KBM-7 (cell line): ENCODE measurements at regions not wholly inside any gene's neighbourhood (a gene's known extent, or its start where the extent isn't known, plus 50 kb on each side); places are given as distances from the start of the nearest gene placed in this dataset.
"Not testable (repeated sequence)": the region's sequence is repeated elsewhere in the genome, so short reads cannot be mapped to it uniquely, and the experiment has no call there.

Experiments used
- DNase-seq: peaks from one replicate; pipeline ENCODE4 v3.0.0-alpha.2; 2015
- in situ Hi-C: fragments of 300-500 bp; cut with MboI; formaldehyde crosslinking; loops from 2 replicates; pipeline ENCODE4 v1.14.3; 2020; ENCODE audit warnings: low sequenced_read_pairs, low pct_unique_long_range_greater_than_20kb, mixed read lengths

DNA sequence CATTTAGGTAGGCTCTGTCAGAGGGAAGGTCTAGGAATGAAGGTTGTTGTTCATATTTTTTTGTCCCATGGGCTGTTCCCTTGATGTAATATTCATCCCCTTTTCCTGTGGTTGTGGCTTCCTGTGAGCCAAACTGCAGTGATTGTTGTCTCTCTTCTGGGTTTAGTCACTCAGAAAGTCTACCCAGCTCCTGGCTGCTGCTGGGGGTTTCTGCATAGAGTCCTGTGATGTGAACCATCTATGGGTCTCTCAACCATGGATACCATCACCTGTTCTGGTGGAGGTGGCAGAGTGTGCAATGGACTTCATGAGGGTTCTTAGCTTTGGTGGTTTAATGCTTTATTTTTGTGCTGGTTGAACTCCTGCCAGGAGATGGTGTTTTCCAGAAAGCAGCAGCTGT lies 122.8 kb downstream of the ZC4H2 start:
- no peak for DNase-seq
- in situ Hi-C loops = no loop called here

DNA sequence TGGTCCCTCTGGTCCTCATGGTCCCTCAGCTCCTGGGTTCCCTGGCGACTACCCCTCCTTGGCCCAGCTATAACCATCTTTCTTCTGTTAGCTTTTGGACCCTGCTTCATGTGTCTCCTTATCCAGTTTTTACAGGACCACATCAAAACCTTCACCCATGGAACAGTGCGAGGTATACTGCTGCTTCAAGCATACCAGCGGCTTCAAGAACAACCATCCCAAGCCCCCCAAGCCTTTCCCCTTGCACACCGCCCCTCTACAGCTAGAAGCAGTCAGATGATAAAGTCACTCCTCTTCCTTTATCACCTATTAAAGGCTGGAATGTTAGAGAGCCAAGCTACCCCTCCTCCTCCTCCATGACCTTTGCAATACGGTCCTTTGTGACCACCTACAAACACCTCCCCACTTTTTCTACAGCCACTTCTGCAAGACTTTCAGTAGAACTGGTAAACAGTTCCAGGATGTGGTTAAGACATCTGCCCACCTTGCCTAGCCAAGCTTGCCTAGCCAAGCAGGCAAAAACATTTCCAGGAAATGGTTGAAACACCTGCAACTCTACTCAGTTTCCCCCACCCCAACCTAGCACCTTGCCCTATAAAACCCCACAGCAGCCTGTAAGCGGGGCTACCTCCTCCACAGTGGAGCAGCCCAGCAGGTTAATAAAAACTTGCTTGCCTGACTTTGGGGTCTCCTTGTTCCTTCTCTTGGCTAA lies 125.7 kb downstream of the ZC4H2 start:
- in situ Hi-C loops = no loop called here
- DNase-seq = no peak

DNA sequence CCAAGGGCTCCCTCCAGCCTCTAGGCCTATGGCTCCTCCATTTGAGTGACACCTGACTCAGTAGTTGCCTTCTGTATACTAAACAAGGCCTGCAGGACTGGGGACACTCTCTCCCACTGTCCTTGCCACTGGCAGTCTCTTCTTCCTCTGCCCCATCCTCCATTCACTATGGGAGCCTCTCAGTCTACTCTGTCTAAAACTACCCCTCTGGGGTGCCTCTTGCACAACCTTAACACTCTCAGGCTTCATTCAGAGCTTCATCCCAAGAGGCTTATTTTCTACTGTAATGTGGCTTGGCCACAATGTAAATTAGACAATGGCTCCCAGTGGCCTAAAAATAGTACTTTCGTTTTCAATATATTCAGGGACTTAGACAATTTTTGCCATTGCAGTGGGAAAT lies 133.0 kb downstream of the ZC4H2 start:
- no peak for DNase-seq
- in situ Hi-C loops = no loop called here

DNA sequence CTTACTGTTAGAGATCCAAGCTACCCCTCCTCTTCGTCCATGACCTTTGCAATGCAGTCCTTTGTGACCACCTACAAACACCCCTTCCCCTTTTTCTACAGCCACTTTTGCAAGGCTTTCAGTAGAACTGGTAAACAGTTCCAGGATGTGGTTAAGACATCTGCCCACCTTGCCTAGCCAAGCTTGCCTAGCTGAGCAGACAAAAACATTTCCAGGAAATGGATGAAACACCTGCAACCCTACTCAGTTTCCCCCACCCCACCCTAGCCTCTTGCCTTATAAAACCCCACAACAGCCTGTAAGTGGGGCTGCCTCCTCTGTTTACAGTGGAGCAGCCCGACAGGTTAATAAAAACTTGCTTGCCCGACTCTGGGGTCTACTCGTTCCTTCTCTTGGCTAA lies 133.8 kb downstream of the ZC4H2 start:
- peak; percentile 11 for DNase-seq
- in situ Hi-C loops = no loop called here

DNA sequence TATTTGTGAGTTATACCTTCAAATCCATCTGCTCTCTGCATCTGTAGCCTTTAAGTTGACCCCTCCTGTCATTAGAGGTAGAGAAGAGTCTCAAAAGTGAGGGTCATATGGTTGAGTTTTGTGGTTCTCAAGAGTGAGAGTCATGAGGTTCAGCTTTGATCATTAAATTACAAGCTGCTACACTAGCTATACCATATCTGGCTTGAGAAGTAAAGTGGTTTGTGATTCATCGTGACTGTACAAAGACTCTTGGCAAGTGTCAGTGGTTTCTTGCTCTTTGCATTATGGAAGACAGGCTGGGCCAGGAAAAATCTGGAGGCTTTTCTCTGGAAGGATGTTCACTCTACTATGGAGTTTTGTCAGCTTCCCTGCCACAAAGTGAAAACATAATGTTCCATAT lies 170.6 kb downstream of the ZC4H2 start:
- in situ Hi-C loops = no loop called here
- DNase-seq = no peak

DNA sequence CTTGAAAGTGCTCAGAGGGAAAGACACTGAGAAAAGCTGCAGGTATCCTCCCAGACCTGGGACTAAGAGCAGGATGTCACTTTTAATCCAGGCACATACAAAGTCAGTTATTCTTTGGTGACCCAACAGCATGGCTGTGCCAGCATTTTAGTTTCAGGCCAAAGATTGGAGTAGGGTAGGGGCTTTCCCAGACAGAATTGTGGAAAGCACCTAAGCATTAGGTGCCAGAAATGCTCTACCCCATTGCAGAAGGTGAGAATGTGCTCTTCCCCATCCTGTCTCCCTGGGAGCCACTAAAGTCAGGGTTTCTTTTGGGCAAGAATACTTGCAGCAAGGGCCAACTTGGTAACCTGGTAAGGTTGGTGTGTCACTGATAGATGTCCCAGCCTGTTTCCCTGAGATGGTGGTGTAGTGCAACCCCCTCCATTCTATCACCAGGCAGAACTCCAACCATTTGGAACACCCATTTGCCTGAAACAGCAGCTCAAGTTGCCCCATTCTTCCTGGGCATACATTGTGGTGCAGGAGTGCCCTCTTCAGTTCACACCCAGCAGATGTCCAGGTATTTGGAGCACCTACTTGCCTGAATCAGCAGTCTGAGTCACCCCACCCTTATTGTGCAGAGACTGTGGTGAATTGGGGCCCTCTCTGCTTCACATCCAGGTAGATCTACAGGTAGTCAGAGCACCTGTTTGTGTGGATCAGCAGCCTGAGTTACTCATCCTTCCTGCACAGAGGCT lies 183.5 kb downstream of the ZC4H2 start:
- no peak for DNase-seq
- in situ Hi-C loops = no loop called here

DNA sequence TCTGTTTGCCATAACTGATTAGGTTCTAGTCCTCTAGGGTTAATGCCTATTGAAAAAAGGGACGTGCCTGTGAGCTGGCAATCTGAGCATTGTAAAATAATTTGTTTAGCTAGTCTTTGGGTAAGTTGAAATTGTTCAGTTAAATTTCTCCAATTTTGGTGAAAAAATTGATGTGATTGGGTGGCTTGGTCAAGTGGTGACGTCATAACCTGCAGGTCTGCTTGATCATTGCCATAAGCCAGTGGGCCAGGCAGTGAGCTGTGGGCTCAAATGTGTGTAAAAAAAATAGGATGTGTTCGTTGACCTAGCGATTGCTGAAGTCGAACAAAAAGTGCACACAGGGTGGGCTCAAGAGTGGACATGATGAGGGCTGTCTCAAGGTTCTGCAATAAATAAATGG lies 193.3 kb downstream of the ZC4H2 start:
- in situ Hi-C loops = no loop called here

DNA sequence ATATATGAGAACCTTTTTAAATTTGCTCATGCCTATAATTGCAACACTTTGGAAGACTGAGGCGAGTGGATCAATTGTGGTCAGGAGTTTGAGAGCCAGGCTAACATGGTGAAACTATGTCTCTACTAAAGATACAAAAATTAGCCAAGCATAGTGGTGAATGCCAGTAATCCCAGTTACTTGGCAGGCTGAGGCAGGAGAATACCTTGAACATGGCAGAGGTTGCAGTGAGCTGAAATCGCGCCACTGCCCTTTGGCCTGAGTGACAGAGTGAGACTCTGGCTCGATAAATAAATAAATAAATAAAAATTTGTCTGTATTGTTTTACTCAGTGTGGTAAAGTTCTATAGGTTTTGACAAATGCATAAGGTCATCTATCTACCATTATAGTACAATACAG lies 218.2 kb downstream of the ZC4H2 start:
- in situ Hi-C loops = no loop called here
- DNase-seq = no peak

More for the DNA sequence above, 193.3 kb downstream of the ZC4H2 start:
- no peak for DNase-seq

DNA sequence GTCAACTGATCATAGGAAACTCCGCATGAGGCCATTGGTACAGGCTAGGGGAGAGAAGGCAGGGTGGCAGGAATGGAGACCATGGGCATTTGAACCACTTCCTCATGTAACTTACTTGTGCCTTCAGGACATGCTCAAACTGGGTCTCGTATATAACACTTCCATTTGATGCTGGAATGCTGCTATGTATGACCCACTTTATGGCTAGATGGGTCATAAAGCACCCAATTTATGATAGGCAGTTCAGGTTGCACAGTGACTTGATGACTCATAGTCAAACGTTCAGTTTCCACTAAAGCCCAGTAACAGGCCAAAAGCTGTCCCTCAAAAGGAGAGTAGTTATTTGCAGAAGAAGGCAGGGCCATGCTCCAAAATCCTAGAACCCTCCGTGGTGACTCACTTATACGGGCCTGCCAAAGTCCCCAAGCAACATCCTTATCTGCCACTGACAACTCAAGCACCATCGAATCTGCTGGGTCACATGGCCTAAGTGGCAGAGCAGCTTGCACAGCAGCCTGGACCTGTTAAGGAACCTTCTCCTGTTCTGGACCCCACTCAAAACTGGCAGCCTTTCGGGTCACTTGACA lies 236.4 kb downstream of the ZC4H2 start:
- in situ Hi-C loops = no loop called here
- no peak for DNase-seq

DNA sequence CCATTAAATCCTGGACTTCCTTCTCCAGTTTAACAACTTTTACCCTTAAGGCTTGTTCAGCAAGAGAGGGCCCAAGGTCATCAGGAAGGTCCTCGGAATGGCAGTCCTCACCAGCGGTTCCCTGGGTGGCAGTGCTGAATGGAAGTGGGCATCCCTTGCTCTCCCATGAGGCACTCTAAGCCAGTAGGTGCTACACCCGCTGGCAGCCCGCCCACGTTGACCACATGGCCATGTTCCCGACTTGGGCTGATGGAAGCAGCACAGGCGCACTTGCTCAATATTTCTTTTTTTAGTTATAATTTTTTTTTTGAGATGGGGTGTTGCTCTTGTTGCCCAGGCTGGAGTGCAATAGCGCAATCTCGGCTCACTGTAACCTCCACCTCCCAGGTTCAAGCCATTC lies 277.9 kb downstream of the ZC4H2 start:
- no peak for DNase-seq
- in situ Hi-C loops = no loop called here

DNA sequence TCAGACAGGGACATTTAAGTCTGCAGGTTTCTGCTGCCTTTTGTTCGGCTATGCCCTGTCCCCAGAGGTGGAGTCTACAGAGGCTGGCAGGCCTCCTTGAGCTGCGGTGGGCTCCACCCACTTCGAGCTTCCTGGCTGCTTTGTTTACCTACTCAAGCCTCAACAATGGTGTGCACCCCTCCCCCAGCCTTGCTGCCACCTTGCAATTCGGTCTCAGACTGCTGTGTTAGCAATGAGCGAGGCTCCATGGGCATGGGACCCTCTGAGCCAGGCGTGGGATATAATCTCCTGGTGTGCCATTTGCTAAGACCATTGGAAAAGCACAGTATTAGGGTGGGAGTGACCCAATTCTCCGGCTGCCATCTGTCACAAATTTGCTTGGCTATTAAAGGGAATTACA lies 280.9 kb downstream of the ZC4H2 start:
- in situ Hi-C loops, DNase-seq: not testable (repeated sequence)

DNA sequence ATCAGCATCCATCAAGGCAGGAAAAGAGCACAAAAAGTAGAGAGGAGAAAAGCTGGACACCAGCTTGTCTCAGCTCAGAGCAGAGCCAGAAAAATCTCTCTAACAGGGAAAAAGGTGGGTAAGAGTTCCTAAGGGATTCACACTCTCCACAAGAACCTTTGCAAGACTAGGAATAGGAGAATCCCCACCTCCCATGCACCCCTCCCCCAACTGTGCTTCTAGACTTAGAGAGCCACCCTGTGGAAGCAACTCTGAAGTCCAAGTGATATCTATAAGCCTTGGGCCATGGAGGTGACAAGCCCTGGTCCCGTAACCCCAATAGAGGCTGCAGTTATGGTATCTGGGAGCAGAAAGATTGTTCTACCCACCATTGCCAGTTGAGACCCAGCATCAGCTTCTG lies 267.6 kb upstream of the MTMR8 start:
- in situ Hi-C loops = no loop called here
- DNase-seq = no peak

DNA sequence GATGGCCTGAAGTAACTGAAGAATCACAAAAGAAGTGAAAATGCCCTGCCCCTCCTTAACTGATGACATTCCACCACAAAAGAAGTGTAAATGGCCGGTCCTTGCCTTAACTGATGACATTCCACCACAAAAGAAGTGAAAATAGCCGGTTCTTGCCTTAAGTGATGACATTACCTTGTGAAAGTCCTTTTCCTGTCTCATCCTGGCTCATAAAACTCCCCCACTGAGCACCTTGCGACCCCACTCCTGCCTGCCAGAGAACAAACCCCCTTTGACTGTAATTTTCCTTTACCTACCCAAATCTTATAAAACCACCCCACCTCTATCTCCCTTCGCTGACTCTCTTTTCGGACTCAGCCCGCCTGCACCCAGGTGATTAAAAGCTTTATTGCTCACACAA lies 262.0 kb upstream of the MTMR8 start:
- in situ Hi-C loops, DNase-seq: not testable (repeated sequence)

DNA sequence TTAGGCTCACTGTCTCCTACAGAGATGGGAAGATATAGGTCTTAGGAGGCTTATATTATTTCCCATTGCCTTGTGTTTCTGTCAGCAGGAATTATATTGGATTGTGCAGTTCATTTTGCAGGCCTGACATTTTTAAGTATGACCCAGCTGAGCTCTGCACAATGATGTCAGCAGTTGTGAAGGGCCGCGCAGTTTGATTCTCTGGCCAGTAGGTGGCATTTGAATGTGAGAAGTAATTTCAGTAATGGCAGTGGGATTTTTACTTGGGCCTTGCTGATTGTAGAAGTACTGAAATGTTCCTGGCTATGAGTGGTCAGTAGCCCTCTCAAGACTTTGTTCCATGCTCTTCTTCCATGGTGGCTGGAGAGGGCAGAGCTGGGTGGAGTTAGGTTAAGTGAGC lies 247.2 kb upstream of the MTMR8 start:
- in situ Hi-C loops = no loop called here
- peak; percentile 15 for DNase-seq
